GM21526 (cell line): ENCODE measurements at regions not wholly inside any gene's neighbourhood (a gene's known extent, or its start where the extent isn't known, plus 50 kb on each side); places are given as distances from the start of the nearest gene placed in this dataset.
A peak's percentile ranks its signal among the peaks of the same experiment; 100 is the strongest.
"Not testable (repeated sequence)": the region's sequence is repeated elsewhere in the genome, so short reads cannot be mapped to it uniquely, and the experiment has no call there.

Source experiments
- ATAC-seq: cut with Tn5 transposase; IDR thresholded peaks from one replicate; pipeline ENCODE4 v1.9.1; 2021; ENCODE audit warnings: moderate library complexity; ENCODE audit not compliant: unreplicated experiment, low FRiP score

GRCh38 chr6:95848717-95849116, 167.1 kb upstream of the FUT9 start:
- ATAC-seq: no peak

- ATAC-seq: no peak
Observed at GRCh38 chr6:95856876-95857364, 158.9 kb upstream of the FUT9 start.

DNA sequence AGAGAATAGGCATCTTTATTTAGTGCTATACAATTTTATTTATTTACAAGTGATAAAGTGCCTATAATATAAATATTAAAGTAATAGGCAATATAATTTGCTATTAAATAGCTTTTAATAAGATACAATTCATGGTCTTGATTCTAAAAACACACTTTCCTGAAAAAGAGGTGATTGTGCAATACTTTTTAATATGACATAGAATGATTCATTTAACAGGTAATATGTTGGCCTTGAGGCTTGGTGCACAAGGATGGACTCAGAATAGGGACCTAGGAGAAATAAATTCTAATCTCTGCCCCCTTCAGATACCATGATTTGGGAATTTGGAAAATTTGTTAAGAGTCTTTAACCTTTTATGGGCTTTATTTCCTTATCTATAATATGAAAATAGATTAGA, 149.9 kb upstream of the FUT9 start:
- no peak for ATAC-seq

GRCh38 chr6:95866732-95867131, 149.0 kb upstream of the FUT9 start:
- no peak for ATAC-seq

- no peak for ATAC-seq
Observed at GRCh38 chr6:95867205-95867604, 148.6 kb upstream of the FUT9 start.

GRCh38 chr6:95877480-95877879, 138.3 kb upstream of the FUT9 start:
- no peak for ATAC-seq

DNA sequence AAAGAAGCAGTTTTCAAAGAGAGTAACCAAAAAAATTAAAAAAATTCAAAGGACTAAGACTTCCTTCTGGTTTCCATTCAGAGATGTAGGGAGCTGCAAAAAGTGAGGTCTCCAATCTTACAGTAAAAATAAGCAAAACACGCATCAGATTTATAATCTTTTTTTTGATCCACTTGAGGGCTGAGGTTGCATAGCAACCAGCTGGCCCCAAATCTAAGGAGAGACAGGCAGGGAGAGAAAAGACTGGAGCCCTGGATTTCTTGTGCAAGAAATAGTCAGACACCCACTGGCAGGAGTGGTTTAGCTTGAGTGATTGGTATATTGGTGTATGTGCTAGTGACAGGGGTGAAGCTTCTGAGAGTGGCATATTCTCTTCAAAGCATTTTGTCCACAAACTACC, 135.9 kb upstream of the FUT9 start:
- ATAC-seq: no peak

DNA sequence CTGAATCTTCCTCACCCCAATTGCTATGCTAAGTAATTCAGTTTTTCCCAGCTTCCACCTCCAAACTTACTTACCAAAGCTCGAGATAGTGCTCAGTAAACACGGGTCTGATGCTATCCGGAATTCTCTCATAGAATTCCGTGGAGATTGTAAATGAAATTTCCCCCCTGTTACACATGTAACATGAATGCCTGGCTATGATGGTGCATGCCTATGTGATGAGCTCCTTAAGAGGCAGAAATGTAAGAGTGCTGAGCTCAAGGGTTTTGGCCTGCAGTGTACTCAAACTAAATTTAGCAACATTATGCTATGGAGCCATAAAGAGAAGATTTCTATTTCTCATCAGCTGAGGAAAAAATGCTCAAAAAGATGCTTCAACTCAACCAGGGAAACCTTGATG, 133.4 kb upstream of the FUT9 start:
- no peak for ATAC-seq

DNA sequence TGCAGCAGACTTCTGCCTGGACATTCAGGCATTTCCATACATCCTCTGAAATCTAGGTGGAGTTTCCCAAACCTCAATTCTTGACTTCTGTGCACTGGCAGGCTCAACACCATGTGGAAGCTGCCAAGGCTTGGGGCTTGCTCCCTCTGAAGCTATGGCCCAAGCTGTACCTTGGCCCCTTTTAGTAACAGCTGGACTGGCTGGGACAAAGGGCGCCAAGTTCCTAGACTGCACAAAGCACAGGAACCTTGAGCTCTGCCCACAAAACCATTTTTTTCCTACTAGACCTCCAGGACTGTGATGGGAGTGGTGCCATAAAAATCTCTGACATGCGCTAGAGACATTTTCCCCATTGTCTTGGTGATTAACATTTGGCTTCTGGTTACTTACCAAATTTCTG, 127.1 kb upstream of the FUT9 start:
- ATAC-seq: not testable (repeated sequence)

DNA sequence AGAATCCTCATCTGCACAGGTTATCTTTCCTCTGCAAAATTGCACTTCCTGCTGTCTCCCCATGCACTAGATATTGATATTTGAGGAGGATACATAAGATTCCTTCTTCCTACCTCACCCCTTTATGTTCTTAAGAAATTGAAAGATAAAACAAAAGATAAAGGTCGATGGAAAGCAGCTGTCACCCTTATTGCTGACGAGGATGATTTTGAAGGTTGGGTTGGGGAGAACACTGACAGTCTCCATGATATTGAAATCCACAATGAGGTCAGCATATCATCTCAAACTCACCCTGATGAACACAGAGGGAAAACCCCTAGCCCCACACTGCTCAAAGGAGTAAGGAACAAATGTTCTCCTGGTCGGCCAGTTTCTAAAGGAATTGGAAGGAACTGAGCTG, 110.6 kb upstream of the FUT9 start:
- ATAC-seq: no peak

GRCh38 chr6:95917034-95917433, 98.7 kb upstream of the FUT9 start:
- no peak for ATAC-seq

DNA sequence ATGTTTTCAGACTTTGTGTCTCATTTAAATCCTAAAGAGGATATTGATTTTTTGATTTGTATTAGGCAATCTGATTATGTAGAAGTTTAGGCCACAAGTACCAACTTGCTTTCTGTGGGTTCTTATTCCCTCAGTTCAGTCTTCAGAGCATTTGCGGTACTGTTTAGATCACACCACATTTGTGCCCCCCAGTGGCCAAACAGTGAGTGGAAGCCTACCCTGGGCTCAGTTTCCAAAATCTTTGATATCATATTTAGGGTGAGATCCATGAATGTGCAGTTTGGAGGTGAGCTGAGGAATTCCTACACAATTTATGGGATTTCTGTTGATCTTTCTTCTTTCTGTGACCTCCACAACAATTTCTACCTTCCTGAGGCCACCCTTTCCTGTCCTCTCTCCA, 92.3 kb upstream of the FUT9 start:
- ATAC-seq: peak; percentile 53

GRCh38 chr6:95935736-95936135, 80.0 kb upstream of the FUT9 start:
- ATAC-seq: no peak

DNA sequence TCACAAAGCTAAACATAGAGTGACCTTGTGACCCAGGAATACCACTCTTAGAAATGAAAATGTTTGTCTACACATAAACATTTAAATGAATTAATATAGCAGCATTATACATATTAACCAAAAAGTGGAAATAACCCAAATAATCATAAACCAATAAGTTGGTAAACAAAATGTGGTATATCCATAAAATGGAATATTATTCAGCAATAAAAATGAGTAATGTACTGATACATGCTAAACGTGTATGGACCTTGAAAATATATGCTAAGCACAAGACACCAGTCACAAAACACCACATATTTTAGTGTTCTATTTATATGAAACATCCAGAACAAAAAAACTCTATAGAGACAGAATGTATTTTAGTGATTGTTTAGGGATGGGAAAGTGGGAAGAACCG, 68.9 kb upstream of the FUT9 start:
- ATAC-seq: no peak

- ATAC-seq: no peak
Observed at GRCh38 chr6:95948324-95948723, 67.5 kb upstream of the FUT9 start.

- no peak for ATAC-seq
Observed at GRCh38 chr6:95949985-95950384, 65.8 kb upstream of the FUT9 start.

DNA sequence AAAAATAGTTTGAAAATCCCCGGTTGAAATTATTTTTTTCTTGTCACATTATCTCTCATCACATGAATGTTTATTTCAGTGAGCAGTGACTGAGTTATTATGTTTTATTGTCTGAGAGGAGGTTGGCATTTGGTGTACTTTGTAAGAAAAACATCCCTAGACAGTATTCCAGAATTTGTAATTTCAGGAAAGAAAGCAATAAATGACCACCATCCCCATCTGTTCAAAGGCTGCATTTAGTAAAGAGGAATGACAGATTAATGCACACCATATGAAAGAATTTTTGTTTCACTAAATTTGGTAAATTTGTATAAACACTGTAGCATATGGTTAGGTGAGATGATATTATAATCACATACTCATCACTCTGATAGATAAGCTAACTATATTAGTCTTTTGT, 57.1 kb upstream of the FUT9 start:
- ATAC-seq: no peak

- ATAC-seq: no peak
Observed at GRCh38 chr6:95959261-95959660, 56.5 kb upstream of the FUT9 start.
